GM10266 (cell line): ENCODE measurements at regions not wholly inside any gene's neighbourhood (a gene's known extent, or its start where the extent isn't known, plus 50 kb on each side); places are given as distances from the start of the nearest gene placed in this dataset.
"Not testable (repeated sequence)": the region's sequence is repeated elsewhere in the genome, so short reads cannot be mapped to it uniquely, and the experiment has no call there.

Source experiments
- DNase-seq: peaks from one replicate; pipeline ENCODE4 v3.0.0; 2012; ENCODE audit errors: extremely low spot score
- TF ChIP-seq, protein P1 (sequence below): IDR thresholded peaks from 2 replicates; pipeline ENCODE4 v1.5.1; 2012; ENCODE audit warnings: mild to moderate bottlenecking, low read depth; ENCODE audit not compliant: control insufficient read depth, insufficient read depth; ENCODE audit errors: missing control alignments

GRCh38 chr11:96736601-96737000 lies 346.8 kb downstream of the JRKL start:
- TF ChIP-seq, protein P1, sequence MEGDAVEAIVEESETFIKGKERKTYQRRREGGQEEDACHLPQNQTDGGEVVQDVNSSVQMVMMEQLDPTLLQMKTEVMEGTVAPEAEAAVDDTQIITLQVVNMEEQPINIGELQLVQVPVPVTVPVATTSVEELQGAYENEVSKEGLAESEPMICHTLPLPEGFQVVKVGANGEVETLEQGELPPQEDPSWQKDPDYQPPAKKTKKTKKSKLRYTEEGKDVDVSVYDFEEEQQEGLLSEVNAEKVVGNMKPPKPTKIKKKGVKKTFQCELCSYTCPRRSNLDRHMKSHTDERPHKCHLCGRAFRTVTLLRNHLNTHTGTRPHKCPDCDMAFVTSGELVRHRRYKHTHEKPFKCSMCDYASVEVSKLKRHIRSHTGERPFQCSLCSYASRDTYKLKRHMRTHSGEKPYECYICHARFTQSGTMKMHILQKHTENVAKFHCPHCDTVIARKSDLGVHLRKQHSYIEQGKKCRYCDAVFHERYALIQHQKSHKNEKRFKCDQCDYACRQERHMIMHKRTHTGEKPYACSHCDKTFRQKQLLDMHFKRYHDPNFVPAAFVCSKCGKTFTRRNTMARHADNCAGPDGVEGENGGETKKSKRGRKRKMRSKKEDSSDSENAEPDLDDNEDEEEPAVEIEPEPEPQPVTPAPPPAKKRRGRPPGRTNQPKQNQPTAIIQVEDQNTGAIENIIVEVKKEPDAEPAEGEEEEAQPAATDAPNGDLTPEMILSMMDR: no peak
- DNase-seq: no peak

DNA sequence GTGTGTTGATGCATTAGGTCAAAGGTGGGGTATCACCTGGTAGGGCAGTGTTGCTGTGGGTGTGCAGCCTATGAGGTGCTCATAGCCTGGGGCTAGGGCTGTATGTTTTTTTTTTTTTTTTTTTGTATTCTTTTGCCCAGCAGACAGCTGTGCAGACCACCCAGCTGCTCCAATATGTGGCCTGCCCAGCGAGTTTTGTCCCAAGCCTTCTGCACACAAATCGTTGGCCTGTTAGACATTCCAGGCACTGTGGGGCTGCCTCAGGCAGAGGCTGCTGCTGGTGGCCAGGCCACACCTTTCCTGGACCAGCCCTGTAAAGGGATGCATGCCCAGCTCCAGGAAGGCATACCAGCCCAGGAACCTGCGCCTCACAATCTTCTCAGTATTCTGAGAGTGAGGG lies 348.5 kb downstream of the JRKL start:
- TF ChIP-seq, protein P1: no peak
- no peak for DNase-seq

DNA sequence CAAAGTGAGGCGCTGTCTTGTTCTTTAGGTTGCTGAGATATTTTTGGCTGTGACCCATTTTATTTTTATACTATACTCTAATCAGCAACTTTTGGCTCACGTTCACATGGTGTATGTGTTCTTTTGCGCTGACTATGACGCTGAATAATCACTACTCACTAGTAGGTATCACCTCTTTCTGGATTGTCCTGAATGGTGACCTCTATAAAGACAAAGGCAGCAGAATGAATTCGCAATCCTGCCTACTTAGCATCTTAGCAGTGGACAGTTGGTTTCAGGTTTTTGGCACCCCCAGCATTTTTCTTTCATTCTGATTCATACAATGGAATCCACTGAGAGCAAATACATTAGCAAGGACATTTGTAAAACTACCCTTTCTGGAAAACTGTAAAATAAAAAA lies 351.3 kb downstream of the JRKL start:
- TF ChIP-seq, protein P1: no peak
- DNase-seq: no peak

DNA sequence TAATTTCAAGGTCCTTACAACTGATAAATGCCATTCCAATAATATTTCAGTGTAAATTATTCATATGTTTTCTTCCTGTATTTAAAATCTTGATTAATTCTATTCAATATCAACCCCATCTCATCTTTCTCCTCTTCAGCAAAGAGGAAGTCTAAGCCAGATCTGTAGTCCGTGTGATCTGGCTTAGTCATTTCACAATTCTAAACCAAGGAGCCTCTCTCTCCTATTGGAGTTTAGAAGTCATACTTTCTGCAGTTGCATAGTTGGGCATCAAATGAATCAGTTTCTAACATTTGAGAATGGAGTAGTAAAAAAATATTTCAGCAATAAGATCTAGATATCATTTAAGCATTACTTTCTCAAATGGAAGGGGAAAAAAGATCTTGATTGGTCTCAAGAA lies 354.9 kb downstream of the JRKL start:
- no peak for DNase-seq
- TF ChIP-seq, protein P1: no peak

DNA sequence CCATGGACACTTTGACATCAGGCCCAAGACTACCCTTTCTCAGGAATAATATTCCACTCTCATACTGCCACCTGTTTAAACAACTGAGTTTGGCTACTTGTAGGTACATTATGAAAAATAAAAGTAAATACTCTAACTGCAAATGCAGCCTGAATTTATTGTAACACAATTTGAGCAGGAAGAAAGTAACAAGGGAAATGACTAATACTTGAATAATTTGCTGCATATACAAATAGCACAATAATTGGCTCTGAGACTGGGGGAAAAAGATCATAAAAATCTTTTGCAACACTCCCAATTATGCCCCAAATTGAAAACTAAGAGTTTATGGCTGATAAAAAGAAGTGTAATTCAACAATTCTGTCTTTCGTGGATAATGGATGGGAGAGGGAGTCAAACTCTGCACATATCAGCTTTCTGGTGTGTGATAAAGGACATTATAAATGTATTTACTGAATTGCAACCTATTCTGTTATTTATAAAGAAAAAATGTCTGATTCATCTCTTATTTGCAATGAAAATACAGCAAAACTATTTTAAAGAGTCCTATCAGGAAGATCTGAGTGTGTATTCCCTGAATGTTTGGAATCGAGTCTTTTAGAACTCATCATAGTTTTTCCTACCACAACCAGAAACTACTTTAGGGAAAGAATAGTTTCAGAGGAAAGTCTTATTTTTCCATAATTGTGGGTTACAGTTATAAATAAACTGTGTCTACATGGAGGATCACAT lies 359.0 kb downstream of the JRKL start:
- TF ChIP-seq, protein P1: no peak
- DNase-seq: no peak

DNA sequence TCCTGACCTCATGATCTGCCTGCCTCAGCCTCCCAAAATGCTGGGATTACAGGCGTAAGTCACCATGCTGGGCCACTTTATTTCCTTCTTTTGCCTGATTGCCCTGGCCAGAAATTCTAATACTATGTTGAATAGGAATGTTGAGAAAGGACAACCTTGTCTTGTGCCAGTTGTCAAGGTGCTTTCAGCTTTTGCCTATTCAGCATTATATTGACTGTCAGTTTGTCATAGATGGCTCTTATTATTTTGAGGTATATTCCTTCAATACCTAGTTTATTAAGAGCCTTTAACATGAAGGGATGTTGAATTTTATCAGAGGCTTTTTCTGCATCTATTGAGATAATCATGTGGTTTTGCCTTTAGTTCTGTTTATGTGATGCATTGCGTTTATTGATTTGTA lies 362.0 kb downstream of the JRKL start:
- DNase-seq: not testable (repeated sequence)

GRCh38 chr11:96752221-96752620 lies 362.4 kb downstream of the JRKL start:
- TF ChIP-seq, protein P1: no peak
- DNase-seq: no peak

GRCh38 chr11:96753997-96754396 lies 364.2 kb downstream of the JRKL start:
- TF ChIP-seq, protein P1: no peak
- no peak for DNase-seq
